HG03575 (cell line): ENCODE measurements at regions not wholly inside any gene's neighbourhood (a gene's known extent, or its start where the extent isn't known, plus 50 kb on each side); places are given as distances from the start of the nearest gene placed in this dataset.

Experiments used
- ATAC-seq: cut with Tn5 transposase; IDR thresholded peaks from one replicate; pipeline ENCODE4 v1.9.1; 2021; ENCODE audit not compliant: unreplicated experiment, insufficient number of reproducible peaks, low FRiP score; ENCODE audit errors: extremely low read depth

DNA sequence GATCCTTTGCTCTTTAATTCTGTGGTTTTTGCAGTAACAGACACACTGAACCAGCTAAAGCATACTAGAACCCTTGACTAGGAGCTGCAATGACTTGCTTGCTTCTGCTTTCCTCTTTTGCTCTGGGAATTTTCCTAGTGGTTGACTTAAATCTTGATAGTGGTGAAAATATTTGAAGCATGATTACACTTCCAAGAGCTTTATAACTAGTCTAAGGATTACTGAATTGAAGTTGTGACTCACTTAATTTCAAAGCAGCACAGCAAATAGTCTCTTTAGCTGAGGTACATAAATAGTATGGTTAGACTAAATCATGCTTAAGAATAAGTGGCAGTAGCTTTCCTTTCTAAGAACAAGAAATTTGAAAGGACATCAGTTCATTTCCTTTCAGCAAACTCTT lies 513.5 kb upstream of the GBE1 start:
- no peak for ATAC-seq

GRCh38 chr3:82265747-82266146 lies 504.3 kb upstream of the GBE1 start:
- no peak for ATAC-seq

- no peak for ATAC-seq
These were observed 500.7 kb upstream of the GBE1 start for GRCh38 chr3:82262193-82262592.

- ATAC-seq: no peak
These were observed 500.2 kb upstream of the GBE1 start for GRCh38 chr3:82261637-82262036.

GRCh38 chr3:82261013-82261412 lies 499.6 kb upstream of the GBE1 start:
- ATAC-seq: no peak

DNA sequence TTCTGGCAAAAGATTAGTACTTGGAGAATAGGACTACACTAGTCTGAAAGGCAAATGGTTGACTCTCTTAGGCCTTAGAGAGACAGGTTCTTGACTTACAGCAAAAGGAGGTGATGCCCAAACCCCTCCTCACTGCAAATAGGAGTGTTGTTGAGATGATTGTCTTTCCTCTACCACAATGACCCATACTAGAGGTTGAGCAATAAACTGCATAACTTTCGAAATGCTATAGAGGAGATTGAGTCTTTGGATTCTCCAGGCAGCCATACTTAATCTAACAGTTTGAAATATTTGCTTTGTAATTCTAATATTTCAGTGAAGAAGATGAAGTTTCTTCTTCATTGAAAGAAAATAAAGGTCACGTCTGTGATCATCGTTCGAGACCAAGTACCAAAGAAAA lies 498.5 kb upstream of the GBE1 start:
- no peak for ATAC-seq

- no peak for ATAC-seq
These were observed 478.9 kb upstream of the GBE1 start for GRCh38 chr3:82240322-82240721.

- no peak for ATAC-seq
These were observed 474.8 kb upstream of the GBE1 start for GRCh38 chr3:82236257-82236656.

DNA sequence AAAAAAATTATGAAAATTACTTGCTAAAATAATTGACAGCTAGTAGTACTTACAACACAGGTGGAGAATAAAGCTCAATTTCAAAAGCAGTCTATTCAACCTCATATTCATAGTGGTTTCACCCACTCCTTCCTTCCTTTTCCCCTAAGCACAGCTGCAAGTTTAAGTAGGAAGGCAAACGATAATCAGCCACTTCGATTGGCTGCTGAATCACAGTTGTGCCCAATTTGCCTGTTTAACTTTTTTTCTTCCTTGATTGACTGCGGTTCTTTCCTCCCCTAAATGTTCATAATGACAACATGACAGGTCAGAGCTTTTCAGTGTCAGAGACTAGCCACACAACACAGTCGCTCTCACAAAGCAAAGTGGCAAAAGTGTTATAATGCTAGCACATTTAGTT lies 468.0 kb upstream of the GBE1 start:
- peak; percentile 95 for ATAC-seq

GRCh38 chr3:82224661-82225060 lies 463.2 kb upstream of the GBE1 start:
- ATAC-seq: no peak

GRCh38 chr3:82222401-82222800 lies 461.0 kb upstream of the GBE1 start:
- ATAC-seq: no peak

DNA sequence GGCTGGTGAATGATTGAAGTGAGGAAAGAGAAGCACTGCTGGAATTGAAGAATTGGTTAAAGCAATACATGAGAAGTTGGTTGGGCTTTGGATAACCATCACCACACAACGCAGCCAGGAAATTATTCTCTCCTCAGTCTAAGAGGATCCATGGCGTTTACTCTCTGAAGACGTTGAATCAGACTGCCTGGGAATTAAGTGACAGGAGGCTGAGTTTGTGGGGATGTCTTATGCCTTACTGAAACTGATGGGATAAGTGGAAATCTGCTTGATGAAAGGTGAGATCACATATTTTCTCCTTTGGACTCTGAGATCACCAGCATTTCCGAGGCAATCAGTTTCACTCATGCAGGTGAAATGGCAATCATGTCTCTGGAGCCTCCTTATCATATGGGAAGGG lies 456.1 kb upstream of the GBE1 start:
- ATAC-seq: no peak

DNA sequence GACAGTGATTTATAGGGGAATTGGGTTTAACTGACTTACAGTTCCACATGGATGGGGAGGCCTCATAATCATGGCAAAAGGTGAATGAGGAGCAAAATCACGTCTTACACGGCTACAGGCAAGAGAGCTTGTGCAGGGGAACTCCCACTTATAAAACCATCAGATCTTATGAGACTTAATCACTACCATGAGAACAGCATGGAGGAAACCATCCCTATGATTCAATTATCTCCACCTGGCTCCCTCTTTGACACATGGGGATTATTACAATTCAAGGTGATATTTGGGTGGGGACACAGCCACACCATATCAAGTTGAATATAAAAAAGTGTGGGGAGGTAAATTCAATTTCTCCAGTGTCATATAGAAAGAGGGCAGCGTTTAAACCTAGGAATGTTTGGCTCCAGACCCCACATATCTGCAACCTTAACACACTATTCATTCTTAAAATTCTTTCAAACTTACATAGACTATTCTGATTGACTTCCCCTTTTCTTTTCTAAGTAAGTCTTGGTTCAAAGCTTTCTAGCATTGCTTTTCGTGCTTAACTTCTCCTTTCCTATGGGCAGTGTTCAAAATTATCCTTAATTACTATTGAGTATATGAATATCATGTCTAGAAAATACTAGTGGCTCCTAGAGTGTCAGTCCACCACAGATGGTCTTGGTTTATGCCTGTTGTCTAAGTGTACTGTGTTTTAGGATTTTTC lies 446.7 kb upstream of the GBE1 start:
- no peak for ATAC-seq

- ATAC-seq: no peak
These were observed 440.8 kb upstream of the GBE1 start for GRCh38 chr3:82202269-82202668.

GRCh38 chr3:82201316-82201715 lies 439.9 kb upstream of the GBE1 start:
- ATAC-seq: no peak

GRCh38 chr3:82198009-82198408 lies 436.6 kb upstream of the GBE1 start:
- no peak for ATAC-seq

DNA sequence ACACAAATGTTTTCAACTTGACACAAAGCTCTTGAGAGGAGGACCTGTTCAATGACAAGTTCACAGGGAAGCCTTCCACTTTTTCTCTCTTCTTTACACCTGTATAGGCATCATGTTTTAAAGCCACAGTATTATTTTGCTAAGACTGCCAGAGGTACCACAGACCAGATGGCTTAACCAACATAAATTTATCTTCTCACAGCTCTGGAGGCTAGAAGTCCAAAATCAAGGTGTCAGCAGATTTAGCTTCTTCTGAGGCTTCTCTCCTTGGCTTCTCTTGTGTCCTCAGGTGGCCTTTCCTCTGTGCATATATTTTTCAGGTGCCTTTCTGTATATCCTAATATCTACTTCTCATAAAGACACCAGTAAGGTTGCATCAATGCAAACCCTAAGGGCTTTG lies 435.2 kb upstream of the GBE1 start:
- no peak for ATAC-seq

- ATAC-seq: no peak
These were observed 433.4 kb upstream of the GBE1 start for GRCh38 chr3:82194870-82195269.

DNA sequence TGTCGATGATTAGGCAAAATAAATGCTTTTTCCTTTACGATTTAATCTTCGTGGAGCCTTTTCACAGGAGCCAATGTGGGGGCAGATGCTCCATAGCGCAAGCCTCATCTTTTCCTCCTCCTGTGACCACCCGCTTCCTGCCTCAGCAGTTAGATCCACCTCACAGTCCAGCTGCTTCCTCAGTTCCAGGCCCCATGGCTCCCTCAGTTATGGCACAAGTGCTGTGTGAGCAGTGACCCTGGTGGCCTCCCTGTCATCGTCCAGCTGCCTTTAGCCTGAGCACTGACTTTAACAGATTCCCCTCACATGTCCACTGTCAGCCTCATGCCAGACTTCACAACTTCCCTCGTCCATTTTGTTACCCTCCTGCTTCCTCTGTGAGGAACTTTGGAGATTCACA lies 424.6 kb upstream of the GBE1 start:
- ATAC-seq: no peak

GRCh38 chr3:82179291-82179690 lies 417.8 kb upstream of the GBE1 start:
- no peak for ATAC-seq

- no peak for ATAC-seq
These were observed 416.8 kb upstream of the GBE1 start for GRCh38 chr3:82178291-82178690.
